Left colon (tissue), 2 donors: ENCODE measurements at regions not wholly inside any gene's neighbourhood (a gene's known extent, or its start where the extent isn't known, plus 50 kb on each side); places are given as distances from the start of the nearest gene placed in this dataset.
"Not testable (repeated sequence)": the region's sequence is repeated elsewhere in the genome, so short reads cannot be mapped to it uniquely, and the experiment has no call there.

ENCODE experiments used
- ATAC-seq: fragments of 200-7000 bp; cut with Tn5 transposase; one replicate; pipeline ENCODE4 v1.9.1; 2020; ENCODE audit warnings: mild to moderate bottlenecking, moderate library complexity
- DNase-seq, 2 donors: peaks; one replicate each; pipeline ENCODE4 v3.0.0-alpha.2; 2020
- intact Hi-C, 2 donors: fragments of 100-400 bp; cut with DNase I in 1 of 2; cut with micrococcal nuclease in 1 of 2; formaldehyde crosslinking; loops; one replicate each; pipeline versions ENCODE4 v1.11.2 to v1.14.0; 2022; cut with DNase I, micrococcal nuclease
- donor health status: DM: no; HTN: no; CAD: no.
- donor health status: DM: yes; HTN: yes; CAD: no.

GRCh38 chr4:186775902-186776301, 52.2 kb upstream of the FAT1 start:
- intact Hi-C loops = no loop called here
- DNase-seq (no peak), ATAC-seq (no peak)

DNA sequence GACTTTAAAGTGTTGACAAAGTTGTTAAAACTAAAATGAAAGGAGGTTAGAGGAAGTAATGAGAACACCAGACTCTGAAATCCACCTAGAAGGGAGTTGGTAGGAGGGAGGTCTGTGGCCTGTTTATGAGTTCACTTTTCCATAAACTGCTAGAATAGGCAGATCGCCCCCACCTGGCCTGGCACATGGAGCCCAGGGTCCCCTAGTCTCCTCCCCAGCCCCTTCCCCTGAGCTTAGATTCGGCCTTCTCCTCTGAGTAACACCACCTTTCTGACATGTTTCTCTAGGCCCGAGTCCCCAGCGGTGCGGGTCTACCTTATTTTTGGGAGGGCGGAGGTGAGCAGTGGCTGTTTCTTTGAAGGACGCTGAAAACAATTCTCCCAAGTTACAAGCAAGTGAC, 54.5 kb upstream of the FAT1 start:
- ATAC-seq (peak; percentile 32), DNase-seq (no peak)
- intact Hi-C loops = no loop called here

GRCh38 chr4:186780291-186781031, 56.8 kb upstream of the FAT1 start:
- no peak for DNase-seq
- intact Hi-C loops = no loop called here
- peak; percentile 46 for ATAC-seq

GRCh38 chr4:186781032-186781917, 57.6 kb upstream of the FAT1 start:
- DNase-seq = no peak
- ATAC-seq = peak; percentile 49
- intact Hi-C loops = no loop called here

- intact Hi-C loops = no loop called here
- no peak for DNase-seq
- ATAC-seq = no peak
These were observed 58.6 kb upstream of the FAT1 start for GRCh38 chr4:186782302-186782701.

DNA sequence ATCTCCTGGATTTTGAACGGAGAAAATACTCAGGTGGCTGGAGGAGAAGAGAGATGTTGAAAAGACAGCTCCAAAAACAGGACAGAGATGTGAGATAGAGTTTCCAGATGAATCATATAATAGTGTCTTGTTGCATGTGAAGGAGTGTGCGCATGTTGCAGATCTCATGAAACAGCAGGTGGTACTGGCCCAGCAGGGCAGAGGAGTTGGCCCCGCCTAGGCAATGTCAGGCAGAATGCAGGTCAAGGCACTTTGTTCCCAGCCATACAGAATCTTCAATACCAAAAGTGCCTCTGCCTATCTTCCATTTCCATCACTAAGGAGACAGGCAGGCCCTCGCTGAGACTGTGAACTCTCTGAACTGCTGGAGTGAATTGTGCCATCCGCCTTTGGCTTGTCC, 63.9 kb upstream of the FAT1 start:
- intact Hi-C loops = no loop called here
- no peak for ATAC-seq
- DNase-seq = no peak

- DNase-seq = no peak
- intact Hi-C loops = no loop called here
These were observed 66.0 kb upstream of the FAT1 start for GRCh38 chr4:186789651-186790050.

DNA sequence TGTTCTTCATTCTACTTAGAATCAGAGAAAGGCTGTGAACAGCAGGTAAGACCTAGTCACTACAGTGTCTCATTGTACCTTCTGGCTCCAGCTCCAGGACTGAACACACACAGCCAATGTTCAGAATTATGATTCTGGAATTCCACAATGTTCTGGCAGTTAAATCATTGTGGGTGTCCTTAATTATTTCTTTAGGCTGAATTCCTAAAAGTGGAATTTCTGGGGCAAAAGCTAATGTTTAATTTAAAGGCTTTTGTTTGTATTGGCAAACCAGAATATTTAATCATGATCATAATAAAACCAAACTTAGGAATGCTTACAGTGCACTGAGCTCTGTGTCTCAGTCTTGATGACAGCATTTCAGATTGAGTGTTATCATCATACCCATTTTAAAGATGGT, 67.0 kb upstream of the FAT1 start:
- no peak for ATAC-seq
- intact Hi-C loops = no loop called here
- DNase-seq = no peak

More at GRCh38 chr4:186789651-186790050, 66.0 kb upstream of the FAT1 start:
- ATAC-seq = no peak

DNA sequence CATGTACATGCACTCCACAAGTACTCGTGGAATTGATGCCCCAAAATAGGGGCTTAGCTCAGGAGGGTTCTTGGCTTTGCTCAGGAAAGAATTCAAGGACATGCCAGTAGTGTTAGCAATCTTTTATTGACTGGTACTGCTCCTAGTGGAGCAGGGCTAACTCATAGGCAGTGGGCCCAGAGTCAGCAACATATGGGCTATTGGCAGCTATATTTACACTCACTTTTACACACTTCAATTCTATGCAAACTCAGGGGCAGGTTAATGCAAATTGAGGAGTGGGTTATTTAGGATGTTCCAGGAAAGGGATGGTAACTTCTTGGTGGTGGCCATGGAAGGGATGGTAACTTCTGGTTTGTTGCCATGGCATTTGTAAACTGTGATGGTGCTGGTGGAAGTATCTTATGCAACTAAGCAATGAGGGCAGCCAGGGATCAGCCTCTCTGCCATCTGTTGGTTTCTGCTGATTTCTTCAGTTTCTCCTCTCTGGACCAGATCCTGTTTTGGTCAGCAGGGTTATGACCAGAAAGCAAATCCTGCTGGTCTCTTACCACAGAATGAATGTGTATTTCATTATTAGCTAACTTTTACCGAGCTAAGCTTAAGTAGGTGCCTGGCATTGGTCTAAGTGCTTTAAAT, 69.2 kb upstream of the FAT1 start:
- ATAC-seq (no peak), DNase-seq (no peak)
- intact Hi-C loops = no loop called here

- ATAC-seq (no peak), DNase-seq (no peak)
- intact Hi-C loops = no loop called here
These were observed 75.4 kb upstream of the FAT1 start for GRCh38 chr4:186798951-186799659.

- ATAC-seq = peak; percentile 78
- intact Hi-C loops = no loop called here
- no peak for DNase-seq
These were observed 81.6 kb upstream of the FAT1 start for GRCh38 chr4:186805020-186805820.

DNA sequence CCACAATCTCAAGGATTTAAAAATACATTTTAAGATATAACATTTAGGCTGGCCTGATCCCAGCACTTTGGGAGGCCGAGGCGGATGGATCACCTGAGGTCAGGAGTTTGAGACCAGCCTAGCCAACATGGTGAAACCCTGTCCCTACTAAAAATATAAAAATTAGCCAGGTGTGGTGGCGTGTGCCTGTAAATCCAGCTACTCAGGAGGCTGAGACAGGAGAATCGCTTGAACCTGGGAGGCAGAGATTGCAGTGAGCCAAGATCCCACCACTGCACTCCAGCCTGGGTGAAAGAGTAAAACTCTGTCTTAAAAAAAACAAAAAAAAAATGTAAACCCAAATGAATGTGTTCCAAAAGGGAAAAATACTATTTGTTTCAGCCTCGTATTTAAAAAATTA, 82.3 kb upstream of the FAT1 start:
- DNase-seq, ATAC-seq, intact Hi-C loops: not testable (repeated sequence)

DNA sequence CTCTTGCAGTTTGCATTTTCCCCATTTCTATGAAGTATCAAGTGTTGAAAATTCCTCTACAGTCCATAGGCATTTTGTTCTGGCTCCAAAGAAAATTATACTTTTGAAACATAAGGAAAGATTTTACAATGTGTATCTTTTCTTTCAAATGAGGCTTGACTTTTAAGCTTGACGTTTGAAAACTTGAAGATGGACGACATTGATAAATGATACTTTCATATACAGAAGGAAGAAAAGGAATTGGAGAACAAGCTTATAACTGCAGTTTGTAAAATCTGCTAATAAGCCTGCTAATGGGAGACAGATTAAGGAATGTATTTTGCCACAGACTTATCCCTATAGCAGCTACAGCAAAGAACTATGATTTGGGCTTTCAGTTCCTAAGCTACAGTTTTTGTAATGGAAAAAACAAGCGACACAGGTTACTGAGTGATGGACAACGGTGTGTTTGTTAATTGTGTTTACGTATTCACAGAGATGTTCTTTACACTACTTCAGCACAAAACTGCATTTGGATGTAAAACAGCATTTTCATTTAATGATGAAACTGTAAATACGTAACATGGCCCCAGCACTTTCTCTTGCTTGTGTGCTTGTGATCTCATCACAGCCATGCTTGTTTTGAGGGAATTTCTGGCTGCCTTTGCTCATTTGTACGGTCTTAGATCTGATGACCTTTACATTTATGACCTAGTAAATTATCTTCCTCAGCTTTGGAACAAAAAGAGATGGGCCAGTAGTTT, 83.2 kb upstream of the FAT1 start:
- intact Hi-C loops = no loop called here
- DNase-seq = no peak
- ATAC-seq = no peak

DNA sequence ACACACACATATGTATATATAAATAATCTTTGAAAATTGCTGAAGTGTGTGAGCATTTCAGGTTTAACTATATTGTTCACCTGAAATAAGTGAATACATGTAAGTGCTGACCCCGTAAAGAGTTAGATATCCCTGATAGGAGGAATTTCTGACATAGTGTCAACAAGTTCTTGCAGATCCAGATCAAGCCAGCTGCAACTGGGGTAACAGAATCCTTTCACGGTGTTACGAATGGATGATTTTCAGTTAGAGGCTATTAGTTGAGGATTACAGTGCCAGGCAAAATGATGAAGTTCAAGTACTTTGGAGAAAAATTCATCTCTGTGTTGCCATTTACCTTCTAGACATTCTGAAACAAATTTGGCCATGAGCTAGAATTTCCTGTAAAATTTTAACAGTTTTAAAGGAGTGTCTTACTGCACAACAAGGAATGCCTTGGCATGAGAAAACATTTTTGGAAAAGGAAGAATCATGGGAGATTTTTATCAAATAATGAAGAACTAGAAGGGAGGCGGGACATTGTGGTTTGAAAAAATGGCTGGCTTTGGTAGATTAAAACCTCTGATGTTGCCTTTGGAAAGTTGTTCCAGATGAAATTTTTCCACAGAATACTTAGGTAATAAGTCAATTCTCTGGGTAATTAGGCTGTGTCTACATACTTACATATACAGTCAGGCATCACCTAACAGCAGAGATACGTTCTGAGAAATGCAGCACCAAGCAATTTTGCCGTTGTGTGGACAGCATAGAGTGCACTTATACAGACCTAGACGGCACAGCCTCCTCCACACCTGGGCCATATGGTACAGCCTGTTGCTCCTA, 84.4 kb upstream of the FAT1 start:
- intact Hi-C loops = no loop called here
- ATAC-seq (peak; percentile 36), DNase-seq (no peak)

DNA sequence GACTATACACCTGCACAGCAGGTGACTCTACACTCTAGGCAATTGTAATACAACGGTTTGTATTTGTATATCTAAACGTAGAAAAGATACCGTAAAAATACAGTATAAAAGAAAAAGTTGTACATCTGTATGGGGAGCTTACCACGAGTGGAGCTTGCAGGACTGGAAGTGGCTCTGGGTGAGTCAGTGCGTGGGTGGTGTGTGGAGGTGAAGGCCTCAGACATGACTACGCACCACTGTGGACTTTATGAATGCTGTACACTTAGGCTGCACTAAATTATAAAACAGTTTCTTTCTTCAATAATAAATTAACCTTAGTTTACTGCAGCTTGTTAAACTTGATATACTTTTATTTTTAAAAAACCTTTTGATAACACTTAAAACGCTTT, 85.0 kb upstream of the FAT1 start:
- intact Hi-C loops = no loop called here
- ATAC-seq = peak; percentile 53
- DNase-seq = no peak

GRCh38 chr4:186809070-186809469, 85.4 kb upstream of the FAT1 start:
- no peak for ATAC-seq
- intact Hi-C loops = no loop called here
- no peak for DNase-seq

- intact Hi-C loops = no loop called here
- no peak for ATAC-seq
- DNase-seq = no peak
These were observed 87.0 kb upstream of the FAT1 start for GRCh38 chr4:186810613-186811150.
